ENCODE measurements at regions not wholly inside any gene's neighbourhood (a gene's known extent, or its start where the extent isn't known, plus 50 kb on each side); places are given as distances from the start of the nearest gene placed in this dataset.

GRCh38 chr2:236748385-236748784 is 178.8 kb downstream of the ACKR3 start:
- ChIA-PET POLR2A (no interaction called here), CTCF (no interaction called here)
- no peak overlapping the region for H3K27ac Mint-ChIP-seq
- no peaks in the 10 kb centered on the region for H3K9me3 Mint-ChIP-seq
- no peak for TF ChIP-seq RORB (CRISPR knock-in tag; IDR thresholded peaks at IDR 0.05)
- TF ChIP-seq MYBL2 (CRISPR knock-in tag; IDR thresholded peaks at IDR 0.05) = no peak
- TF ChIP-seq ESRRA (CRISPR knock-in tag; IDR thresholded peaks at IDR 0.05; ENCODE audit: borderline replicate concordance) = no peak
- TF ChIP-seq, protein P1, sequence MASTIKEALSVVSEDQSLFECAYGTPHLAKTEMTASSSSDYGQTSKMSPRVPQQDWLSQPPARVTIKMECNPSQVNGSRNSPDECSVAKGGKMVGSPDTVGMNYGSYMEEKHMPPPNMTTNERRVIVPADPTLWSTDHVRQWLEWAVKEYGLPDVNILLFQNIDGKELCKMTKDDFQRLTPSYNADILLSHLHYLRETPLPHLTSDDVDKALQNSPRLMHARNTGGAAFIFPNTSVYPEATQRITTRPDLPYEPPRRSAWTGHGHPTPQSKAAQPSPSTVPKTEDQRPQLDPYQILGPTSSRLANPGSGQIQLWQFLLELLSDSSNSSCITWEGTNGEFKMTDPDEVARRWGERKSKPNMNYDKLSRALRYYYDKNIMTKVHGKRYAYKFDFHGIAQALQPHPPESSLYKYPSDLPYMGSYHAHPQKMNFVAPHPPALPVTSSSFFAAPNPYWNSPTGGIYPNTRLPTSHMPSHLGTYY (CRISPR knock-in tag; IDR thresholded peaks at IDR 0.05) = no peak
- TF ChIP-seq CBFB (CRISPR knock-in tag; IDR thresholded peaks at IDR 0.05; ENCODE audit: low read depth) = no peak
- no peak for TF ChIP-seq PRRX2 (CRISPR knock-in tag; IDR thresholded peaks at IDR 0.05)
- TF ChIP-seq, protein P2, sequence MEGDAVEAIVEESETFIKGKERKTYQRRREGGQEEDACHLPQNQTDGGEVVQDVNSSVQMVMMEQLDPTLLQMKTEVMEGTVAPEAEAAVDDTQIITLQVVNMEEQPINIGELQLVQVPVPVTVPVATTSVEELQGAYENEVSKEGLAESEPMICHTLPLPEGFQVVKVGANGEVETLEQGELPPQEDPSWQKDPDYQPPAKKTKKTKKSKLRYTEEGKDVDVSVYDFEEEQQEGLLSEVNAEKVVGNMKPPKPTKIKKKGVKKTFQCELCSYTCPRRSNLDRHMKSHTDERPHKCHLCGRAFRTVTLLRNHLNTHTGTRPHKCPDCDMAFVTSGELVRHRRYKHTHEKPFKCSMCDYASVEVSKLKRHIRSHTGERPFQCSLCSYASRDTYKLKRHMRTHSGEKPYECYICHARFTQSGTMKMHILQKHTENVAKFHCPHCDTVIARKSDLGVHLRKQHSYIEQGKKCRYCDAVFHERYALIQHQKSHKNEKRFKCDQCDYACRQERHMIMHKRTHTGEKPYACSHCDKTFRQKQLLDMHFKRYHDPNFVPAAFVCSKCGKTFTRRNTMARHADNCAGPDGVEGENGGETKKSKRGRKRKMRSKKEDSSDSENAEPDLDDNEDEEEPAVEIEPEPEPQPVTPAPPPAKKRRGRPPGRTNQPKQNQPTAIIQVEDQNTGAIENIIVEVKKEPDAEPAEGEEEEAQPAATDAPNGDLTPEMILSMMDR (IDR thresholded peaks at IDR 0.05) = no peak
- TF ChIP-seq SMAD3 (CRISPR knock-in tag; IDR thresholded peaks at IDR 0.05; ENCODE audit: borderline replicate concordance) = no peak
- H3K27me3 Mint-ChIP-seq (ENCODE audit: low read depth) = no peaks in the 10 kb centered on the region; the same call in 1 of the 2 replicates
- no peak for ATAC-seq
- no peak overlapping the region for H3K4me3 Mint-ChIP-seq
- H3K4me1 Mint-ChIP-seq = peaks cover 37% of the 10 kb centered on the region
- no peaks in the 10 kb centered on the region for H3K36me3 Mint-ChIP-seq
- DNase-seq (ENCODE audit: low spot score) = no peak

DNA sequence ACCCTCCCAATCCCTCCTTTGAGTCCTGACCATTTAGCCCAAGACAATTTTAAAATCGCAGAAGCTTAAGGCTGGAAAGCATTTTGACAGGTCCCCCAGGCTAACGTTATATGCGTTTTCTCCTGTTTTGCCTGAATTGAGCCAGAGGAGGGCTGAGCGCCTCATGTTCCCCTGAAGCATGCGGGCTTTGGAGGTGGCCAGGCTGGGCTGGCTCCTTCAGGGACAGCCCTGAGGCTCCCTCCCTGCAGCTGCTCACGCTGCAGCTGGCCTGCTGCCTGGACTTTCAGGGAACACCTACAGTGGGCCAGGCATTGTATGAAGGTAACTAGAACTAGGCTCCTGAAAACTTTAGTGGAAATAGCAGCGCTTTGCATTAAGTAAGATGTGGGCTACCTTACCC is 179.2 kb downstream of the ACKR3 start:
- DNase-seq (ENCODE audit: low spot score) (peak; percentile 18), ATAC-seq (peak; percentile 45)
- no peak overlapping the region for H3K27ac Mint-ChIP-seq
- no peak overlapping the region for H3K4me3 Mint-ChIP-seq
- peaks cover 37% of the 10 kb centered on the region for H3K4me1 Mint-ChIP-seq
- no peaks in the 10 kb centered on the region for H3K36me3 Mint-ChIP-seq
- POLR2A ChIA-PET = no interaction called here
- no peak for TF ChIP-seq NR2C2 (CRISPR knock-in tag; IDR thresholded peaks at IDR 0.05)
- no peaks in the 10 kb centered on the region for H3K9me3 Mint-ChIP-seq
- CTCF ChIA-PET = no interaction called here
- H3K27me3 Mint-ChIP-seq (ENCODE audit: low read depth) = no peaks in the 10 kb centered on the region; the same call in 1 of the 2 replicates

GRCh38 chr2:236749346-236749745 is 179.7 kb downstream of the ACKR3 start:
- POLR2A ChIA-PET = no interaction called here
- Mint-ChIP-seq H3K27me3 (ENCODE audit: low read depth) (no peaks in the 10 kb centered on the region; the same call in 1 of the 2 replicates), H3K36me3 (no peaks in the 10 kb centered on the region), H3K4me3 (no peak overlapping the region), H3K9me3 (no peaks in the 10 kb centered on the region), H3K4me1 (peaks cover 35% of the 10 kb centered on the region), H3K27ac (no peak overlapping the region)
- DNase-seq (ENCODE audit: low spot score) (no peak), ATAC-seq (no peak)
- CTCF ChIA-PET = no interaction called here
- TF ChIP-seq TP53 (CRISPR knock-in tag; IDR thresholded peaks at IDR 0.05) (no peak), MAX (CRISPR knock-in tag; IDR thresholded peaks at IDR 0.05) (no peak), ARID4B (CRISPR knock-in tag; IDR thresholded peaks at IDR 0.05; ENCODE audit: borderline replicate concordance) (no peak)
- TF ChIP-seq, protein P3, sequence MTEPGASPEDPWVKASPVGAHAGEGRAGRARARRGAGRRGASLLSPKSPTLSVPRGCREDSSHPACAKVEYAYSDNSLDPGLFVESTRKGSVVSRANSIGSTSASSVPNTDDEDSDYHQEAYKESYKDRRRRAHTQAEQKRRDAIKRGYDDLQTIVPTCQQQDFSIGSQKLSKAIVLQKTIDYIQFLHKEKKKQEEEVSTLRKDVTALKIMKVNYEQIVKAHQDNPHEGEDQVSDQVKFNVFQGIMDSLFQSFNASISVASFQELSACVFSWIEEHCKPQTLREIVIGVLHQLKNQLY (CRISPR knock-in tag; IDR thresholded peaks at IDR 0.05) = no peak
- TF ChIP-seq, protein P4, sequence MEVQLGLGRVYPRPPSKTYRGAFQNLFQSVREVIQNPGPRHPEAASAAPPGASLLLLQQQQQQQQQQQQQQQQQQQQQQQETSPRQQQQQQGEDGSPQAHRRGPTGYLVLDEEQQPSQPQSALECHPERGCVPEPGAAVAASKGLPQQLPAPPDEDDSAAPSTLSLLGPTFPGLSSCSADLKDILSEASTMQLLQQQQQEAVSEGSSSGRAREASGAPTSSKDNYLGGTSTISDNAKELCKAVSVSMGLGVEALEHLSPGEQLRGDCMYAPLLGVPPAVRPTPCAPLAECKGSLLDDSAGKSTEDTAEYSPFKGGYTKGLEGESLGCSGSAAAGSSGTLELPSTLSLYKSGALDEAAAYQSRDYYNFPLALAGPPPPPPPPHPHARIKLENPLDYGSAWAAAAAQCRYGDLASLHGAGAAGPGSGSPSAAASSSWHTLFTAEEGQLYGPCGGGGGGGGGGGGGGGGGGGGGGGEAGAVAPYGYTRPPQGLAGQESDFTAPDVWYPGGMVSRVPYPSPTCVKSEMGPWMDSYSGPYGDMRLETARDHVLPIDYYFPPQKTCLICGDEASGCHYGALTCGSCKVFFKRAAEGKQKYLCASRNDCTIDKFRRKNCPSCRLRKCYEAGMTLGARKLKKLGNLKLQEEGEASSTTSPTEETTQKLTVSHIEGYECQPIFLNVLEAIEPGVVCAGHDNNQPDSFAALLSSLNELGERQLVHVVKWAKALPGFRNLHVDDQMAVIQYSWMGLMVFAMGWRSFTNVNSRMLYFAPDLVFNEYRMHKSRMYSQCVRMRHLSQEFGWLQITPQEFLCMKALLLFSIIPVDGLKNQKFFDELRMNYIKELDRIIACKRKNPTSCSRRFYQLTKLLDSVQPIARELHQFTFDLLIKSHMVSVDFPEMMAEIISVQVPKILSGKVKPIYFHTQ (CRISPR knock-in tag; IDR thresholded peaks at IDR 0.05) = no peak
- TF ChIP-seq, protein P5, sequence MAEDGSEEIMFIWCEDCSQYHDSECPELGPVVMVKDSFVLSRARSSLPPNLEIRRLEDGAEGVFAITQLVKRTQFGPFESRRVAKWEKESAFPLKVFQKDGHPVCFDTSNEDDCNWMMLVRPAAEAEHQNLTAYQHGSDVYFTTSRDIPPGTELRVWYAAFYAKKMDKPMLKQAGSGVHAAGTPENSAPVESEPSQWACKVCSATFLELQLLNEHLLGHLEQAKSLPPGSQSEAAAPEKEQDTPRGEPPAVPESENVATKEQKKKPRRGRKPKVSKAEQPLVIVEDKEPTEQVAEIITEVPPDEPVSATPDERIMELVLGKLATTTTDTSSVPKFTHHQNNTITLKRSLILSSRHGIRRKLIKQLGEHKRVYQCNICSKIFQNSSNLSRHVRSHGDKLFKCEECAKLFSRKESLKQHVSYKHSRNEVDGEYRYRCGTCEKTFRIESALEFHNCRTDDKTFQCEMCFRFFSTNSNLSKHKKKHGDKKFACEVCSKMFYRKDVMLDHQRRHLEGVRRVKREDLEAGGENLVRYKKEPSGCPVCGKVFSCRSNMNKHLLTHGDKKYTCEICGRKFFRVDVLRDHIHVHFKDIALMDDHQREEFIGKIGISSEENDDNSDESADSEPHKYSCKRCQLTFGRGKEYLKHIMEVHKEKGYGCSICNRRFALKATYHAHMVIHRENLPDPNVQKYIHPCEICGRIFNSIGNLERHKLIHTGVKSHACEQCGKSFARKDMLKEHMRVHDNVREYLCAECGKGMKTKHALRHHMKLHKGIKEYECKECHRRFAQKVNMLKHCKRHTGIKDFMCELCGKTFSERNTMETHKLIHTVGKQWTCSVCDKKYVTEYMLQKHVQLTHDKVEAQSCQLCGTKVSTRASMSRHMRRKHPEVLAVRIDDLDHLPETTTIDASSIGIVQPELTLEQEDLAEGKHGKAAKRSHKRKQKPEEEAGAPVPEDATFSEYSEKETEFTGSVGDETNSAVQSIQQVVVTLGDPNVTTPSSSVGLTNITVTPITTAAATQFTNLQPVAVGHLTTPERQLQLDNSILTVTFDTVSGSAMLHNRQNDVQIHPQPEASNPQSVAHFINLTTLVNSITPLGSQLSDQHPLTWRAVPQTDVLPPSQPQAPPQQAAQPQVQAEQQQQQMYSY (CRISPR knock-in tag; IDR thresholded peaks at IDR 0.05) = no peak
